Astrocyte (in vitro differentiated cells and primary cell): ENCODE measurements at regions not wholly inside any gene's neighbourhood (a gene's known extent, or its start where the extent isn't known, plus 50 kb on each side); places are given as distances from the start of the nearest gene placed in this dataset.

Experiments used
- DNase-seq: peaks from one replicate; pipeline ENCODE4 v3.0.0-alpha.2; 2010; ENCODE audit warnings: low read depth
- FAIRE-seq: peaks from 2 replicates; lab custom pipeline; 2011; peaks lifted over from hg19 to GRCh38; lab: Jason Lieb, UNC
- H2AFZ ChIP-seq: 2 replicates; pipeline ENCODE4 v1.6.0; 2012; ENCODE audit warnings: low read depth, low read length, inconsistent platforms
- H3K27ac ChIP-seq: 2 replicates; pipeline ENCODE4 v1.5.1; 2011; ENCODE audit warnings: low read depth, low read length, inconsistent platforms
- H3K27me3 ChIP-seq: 2 replicates; pipeline ENCODE4 v1.6.0; 2011; ENCODE audit warnings: low read length, inconsistent platforms; ENCODE audit not compliant: insufficient read depth
- H3K36me3 ChIP-seq: 2 replicates; pipeline ENCODE4 v1.5.1; 2011; ENCODE audit warnings: low read length, inconsistent platforms; ENCODE audit not compliant: insufficient read depth
- H3K4me1 ChIP-seq: 2 replicates; pipeline ENCODE4 v1.5.1; 2011; ENCODE audit warnings: low read length, inconsistent platforms; ENCODE audit not compliant: insufficient read depth
- H3K4me2 ChIP-seq: 2 replicates; pipeline ENCODE4 v1.6.0; 2012; ENCODE audit warnings: low read length, inconsistent platforms
- H3K4me3 ChIP-seq: 2 replicates; pipeline ENCODE4 v1.5.1; 2011; ENCODE audit warnings: low read depth, mild to moderate bottlenecking, low read length, inconsistent platforms; ENCODE audit not compliant: insufficient read depth
- H3K79me2 ChIP-seq: 2 replicates; pipeline ENCODE4 v1.6.0; 2012; ENCODE audit warnings: mild to moderate bottlenecking, low read length, inconsistent platforms; ENCODE audit not compliant: insufficient read depth
- H3K9ac ChIP-seq: 2 replicates; pipeline ENCODE4 v1.6.0; 2012; ENCODE audit warnings: mild to moderate bottlenecking, low read length, inconsistent platforms
- H3K9me3 ChIP-seq: 2 replicates; pipeline ENCODE4 v1.5.1; 2012; ENCODE audit warnings: low read depth, mild to moderate bottlenecking, low read length, inconsistent platforms; ENCODE audit not compliant: insufficient read depth
- H4K20me1 ChIP-seq: 2 replicates; pipeline ENCODE4 v1.6.0; 2012; ENCODE audit warnings: low read length, inconsistent platforms; ENCODE audit not compliant: insufficient read depth
- H3K27ac Mint-ChIP-seq: one replicate; pipeline ENCODE4 v1.8.0; 2021; ENCODE audit warnings: mild to moderate bottlenecking, mixed read lengths; ENCODE audit not compliant: unreplicated experiment
- H3K27me3 Mint-ChIP-seq: one replicate; pipeline ENCODE4 v1.8.0; 2021; ENCODE audit warnings: low read depth, mixed read lengths; ENCODE audit not compliant: unreplicated experiment
- H3K36me3 Mint-ChIP-seq: one replicate; pipeline ENCODE4 v1.8.0; 2021; ENCODE audit warnings: low read depth, mixed read lengths; ENCODE audit not compliant: unreplicated experiment
- H3K4me1 Mint-ChIP-seq: one replicate; pipeline ENCODE4 v1.8.0; 2021; ENCODE audit warnings: low read depth, mixed read lengths; ENCODE audit not compliant: unreplicated experiment
- H3K4me3 Mint-ChIP-seq: one replicate; pipeline ENCODE4 v1.8.0; 2021; ENCODE audit warnings: mild to moderate bottlenecking, moderate library complexity, mixed read lengths; ENCODE audit not compliant: unreplicated experiment
- H3K9me3 Mint-ChIP-seq: one replicate; pipeline ENCODE4 v1.8.0; 2021; ENCODE audit warnings: mild to moderate bottlenecking, mixed read lengths; ENCODE audit not compliant: unreplicated experiment
- EZH2 ChIP-seq: IDR thresholded peaks from 2 replicates; pipeline ENCODE4 v1.6.1; 2012; ENCODE audit warnings: mild to moderate bottlenecking, low read length, inconsistent platforms; ENCODE audit not compliant: insufficient read depth
- TF ChIP-seq, protein P1 (sequence below): IDR thresholded peaks from 2 replicates; pipeline ENCODE4 v1.5.1; 2011; ENCODE audit warnings: low read depth, mild to moderate bottlenecking, inconsistent platforms, low read length, moderate library complexity; ENCODE audit not compliant: insufficient read depth

DNA sequence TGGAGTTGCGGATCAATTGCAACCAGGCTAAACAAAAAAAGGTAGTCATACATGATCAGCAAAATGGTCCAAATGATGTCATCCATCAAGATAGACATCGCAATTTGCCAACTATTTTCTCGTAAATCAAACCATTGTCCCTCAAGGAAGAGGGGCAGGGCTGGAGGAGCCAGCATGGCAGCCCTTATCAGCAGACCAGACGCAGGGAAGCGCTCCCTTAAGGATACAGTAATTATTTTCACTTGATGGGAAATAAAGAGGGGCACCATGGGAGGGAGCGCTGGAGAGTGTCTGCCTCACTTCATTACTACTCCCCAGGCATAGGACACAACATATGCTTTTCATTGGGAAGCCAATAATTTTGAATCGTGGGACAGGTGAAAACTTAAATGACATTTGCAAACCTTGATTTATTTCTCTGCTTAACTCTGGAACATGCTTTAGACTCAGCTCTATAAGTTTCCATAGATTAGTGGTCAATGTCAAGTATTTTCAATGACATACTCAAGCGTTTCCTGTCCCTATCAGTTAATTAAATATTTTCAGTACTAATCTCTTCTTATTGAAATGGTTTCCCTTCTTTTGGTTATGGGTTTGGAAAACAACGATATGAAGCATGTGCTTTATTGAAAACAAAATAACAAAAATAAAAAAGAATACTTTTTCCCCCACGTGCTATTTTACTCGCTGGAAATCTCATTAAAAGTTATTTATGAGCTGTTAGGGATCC, 202.4 kb upstream of the HABP2 start:
- H3K9ac ChIP-seq, result no peak overlapping the region
- no peaks in the 10 kb centered on the region for H3K4me1 Mint-ChIP-seq
- no peaks in the 10 kb centered on the region for H4K20me1 ChIP-seq
- no peak overlapping the region for H3K4me2 ChIP-seq
- peaks cover 17% of the 10 kb centered on the region for H3K27me3 ChIP-seq
- H3K4me3 ChIP-seq, result no peak overlapping the region
- peaks cover 4% of the 10 kb centered on the region for H3K9me3 Mint-ChIP-seq
- DNase-seq (no peak), FAIRE-seq (no peak)
- TF ChIP-seq, protein P1, sequence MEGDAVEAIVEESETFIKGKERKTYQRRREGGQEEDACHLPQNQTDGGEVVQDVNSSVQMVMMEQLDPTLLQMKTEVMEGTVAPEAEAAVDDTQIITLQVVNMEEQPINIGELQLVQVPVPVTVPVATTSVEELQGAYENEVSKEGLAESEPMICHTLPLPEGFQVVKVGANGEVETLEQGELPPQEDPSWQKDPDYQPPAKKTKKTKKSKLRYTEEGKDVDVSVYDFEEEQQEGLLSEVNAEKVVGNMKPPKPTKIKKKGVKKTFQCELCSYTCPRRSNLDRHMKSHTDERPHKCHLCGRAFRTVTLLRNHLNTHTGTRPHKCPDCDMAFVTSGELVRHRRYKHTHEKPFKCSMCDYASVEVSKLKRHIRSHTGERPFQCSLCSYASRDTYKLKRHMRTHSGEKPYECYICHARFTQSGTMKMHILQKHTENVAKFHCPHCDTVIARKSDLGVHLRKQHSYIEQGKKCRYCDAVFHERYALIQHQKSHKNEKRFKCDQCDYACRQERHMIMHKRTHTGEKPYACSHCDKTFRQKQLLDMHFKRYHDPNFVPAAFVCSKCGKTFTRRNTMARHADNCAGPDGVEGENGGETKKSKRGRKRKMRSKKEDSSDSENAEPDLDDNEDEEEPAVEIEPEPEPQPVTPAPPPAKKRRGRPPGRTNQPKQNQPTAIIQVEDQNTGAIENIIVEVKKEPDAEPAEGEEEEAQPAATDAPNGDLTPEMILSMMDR, result no peak
- TF ChIP-seq EZH2, result no peak
- H3K36me3 Mint-ChIP-seq, result peaks cover 6% of the 10 kb centered on the region
- no peaks in the 10 kb centered on the region for H3K36me3 ChIP-seq
- H2AFZ ChIP-seq, result no peak overlapping the region
- no peak overlapping the region for H3K4me3 Mint-ChIP-seq
- peaks cover 11% of the 10 kb centered on the region for H3K27me3 Mint-ChIP-seq
- H3K9me3 ChIP-seq, result no peaks in the 10 kb centered on the region
- no peaks in the 10 kb centered on the region for H3K79me2 ChIP-seq
- H3K27ac ChIP-seq, result no peak overlapping the region
- no peak overlapping the region for H3K27ac Mint-ChIP-seq
- H3K4me1 ChIP-seq, result no peaks in the 10 kb centered on the region

DNA sequence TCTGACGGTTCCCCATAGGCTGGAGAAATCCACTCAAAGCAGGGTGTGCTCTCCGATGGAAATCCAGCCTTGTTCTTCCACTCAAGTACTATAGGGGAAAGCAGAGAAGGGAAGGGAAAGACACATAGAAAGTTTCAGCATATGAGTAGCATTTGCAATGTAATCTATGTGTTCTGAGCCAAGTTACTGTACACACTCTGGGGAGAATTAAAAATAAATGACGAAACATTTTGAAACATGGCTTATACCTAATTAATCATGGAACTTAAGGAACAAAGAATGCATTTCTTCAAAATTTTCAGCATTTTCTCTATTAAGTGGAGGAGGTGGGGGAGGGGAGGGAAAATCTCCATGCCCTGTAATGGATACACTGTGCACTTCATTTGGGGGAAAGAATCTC, 198.1 kb upstream of the HABP2 start:
- H3K36me3 Mint-ChIP-seq, result peaks cover 2% of the 10 kb centered on the region
- no peaks in the 10 kb centered on the region for H4K20me1 ChIP-seq
- no peaks in the 10 kb centered on the region for H3K4me1 ChIP-seq
- no peak for FAIRE-seq
- TF ChIP-seq, protein P1, result no peak
- no peaks in the 10 kb centered on the region for H3K36me3 ChIP-seq
- no peak for DNase-seq
- no peak overlapping the region for H2AFZ ChIP-seq
- H3K79me2 ChIP-seq, result no peaks in the 10 kb centered on the region
- no peaks in the 10 kb centered on the region for H3K9me3 ChIP-seq
- H3K9me3 Mint-ChIP-seq, result no peaks in the 10 kb centered on the region
- no peak overlapping the region for H3K27ac Mint-ChIP-seq
- H3K4me2 ChIP-seq, result no peak overlapping the region
- H3K4me3 Mint-ChIP-seq, result no peak overlapping the region
- H3K4me1 Mint-ChIP-seq, result peaks cover 4% of the 10 kb centered on the region
- no peak overlapping the region for H3K4me3 ChIP-seq
- H3K27me3 ChIP-seq, result peaks cover 13% of the 10 kb centered on the region
- no peak overlapping the region for H3K9ac ChIP-seq
- H3K27ac ChIP-seq, result no peak overlapping the region
- peaks cover 15% of the 10 kb centered on the region for H3K27me3 Mint-ChIP-seq
